ENCODE measurements at regions not wholly inside any gene's neighbourhood (a gene's known extent, or its start where the extent isn't known, plus 50 kb on each side); places are given as distances from the start of the nearest gene placed in this dataset.

DNA sequence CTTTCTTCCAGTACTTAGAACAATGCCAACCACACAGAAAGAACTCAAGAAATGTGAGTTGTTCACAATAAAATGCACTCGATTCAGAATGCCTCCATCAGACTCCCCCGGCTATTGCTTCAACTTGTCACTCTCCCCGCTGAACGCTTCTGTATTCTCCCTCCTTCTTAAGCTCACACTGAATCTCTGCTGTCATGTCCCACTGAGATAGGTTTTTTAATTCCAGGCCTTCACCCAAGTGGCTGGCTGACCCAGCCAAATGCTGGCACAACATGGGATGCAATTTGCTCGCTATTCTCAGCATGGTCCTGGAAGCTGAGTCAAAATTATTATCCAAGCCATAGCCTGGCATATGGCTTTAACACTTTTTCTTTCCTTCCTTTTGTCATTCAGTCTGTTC lies 76.8 kb upstream of the SERP2 start:
- TF ChIP-seq, protein P1, sequence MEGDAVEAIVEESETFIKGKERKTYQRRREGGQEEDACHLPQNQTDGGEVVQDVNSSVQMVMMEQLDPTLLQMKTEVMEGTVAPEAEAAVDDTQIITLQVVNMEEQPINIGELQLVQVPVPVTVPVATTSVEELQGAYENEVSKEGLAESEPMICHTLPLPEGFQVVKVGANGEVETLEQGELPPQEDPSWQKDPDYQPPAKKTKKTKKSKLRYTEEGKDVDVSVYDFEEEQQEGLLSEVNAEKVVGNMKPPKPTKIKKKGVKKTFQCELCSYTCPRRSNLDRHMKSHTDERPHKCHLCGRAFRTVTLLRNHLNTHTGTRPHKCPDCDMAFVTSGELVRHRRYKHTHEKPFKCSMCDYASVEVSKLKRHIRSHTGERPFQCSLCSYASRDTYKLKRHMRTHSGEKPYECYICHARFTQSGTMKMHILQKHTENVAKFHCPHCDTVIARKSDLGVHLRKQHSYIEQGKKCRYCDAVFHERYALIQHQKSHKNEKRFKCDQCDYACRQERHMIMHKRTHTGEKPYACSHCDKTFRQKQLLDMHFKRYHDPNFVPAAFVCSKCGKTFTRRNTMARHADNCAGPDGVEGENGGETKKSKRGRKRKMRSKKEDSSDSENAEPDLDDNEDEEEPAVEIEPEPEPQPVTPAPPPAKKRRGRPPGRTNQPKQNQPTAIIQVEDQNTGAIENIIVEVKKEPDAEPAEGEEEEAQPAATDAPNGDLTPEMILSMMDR (IDR thresholded peaks at IDR 0.05): no peak
- TF ChIP-seq POLR2A (IDR thresholded peaks at IDR 0.05): no peak

All from uterus (tissue), 2 donors.